HepG2 (cell line): ENCODE measurements at regions not wholly inside any gene's neighbourhood (a gene's known extent, or its start where the extent isn't known, plus 50 kb on each side); places are given as distances from the start of the nearest gene placed in this dataset.

Experiments used
- ATAC-seq: fragments of 200-7000 bp; cut with Tn5 transposase; 3 replicates; pipeline ENCODE4 v1.9.1; 2020; ENCODE audit warnings: mild to moderate bottlenecking, moderate library complexity
- BruUV-seq: library from RNA; stranded (reverse); fragments of 400-500 nt; replicated peaks from 2 replicates; lab custom pipeline; 2021; lab: Mats Ljungman, UMichigan
- CTCF ChIA-PET: fragments of 300-600 bp; formaldehyde crosslinking; extraction: SDS; loops from one replicate; lab custom pipeline; 2021; ENCODE audit warnings: low total read pairs, inconsistent platforms, low intra/inter-chr PET ratio; lab: Yijun Ruan, JAX
- POLR2A ChIA-PET: fragments of 350-600 bp; sonication (Branson Sonifier 250); formaldehyde crosslinking; loops from one replicate; lab custom pipeline; 2020; ENCODE audit warnings: antibody characterized with exemption, inconsistent platforms; lab: Yijun Ruan, JAX
- DNase-seq: peaks from one replicate; pipeline ENCODE4 v3.0.0-alpha.2; 2015; ENCODE audit warnings: low spot score
- FAIRE-seq: peaks from 3 replicates; lab custom pipeline; 2011; peaks lifted over from hg19 to GRCh38; lab: Jason Lieb, UNC
- H2AFZ ChIP-seq: one replicate; pipeline ENCODE4 v1.6.1; 2011; ENCODE audit warnings: low read length, inconsistent platforms
- H3K27ac ChIP-seq: fragments of 300-600 bp; 3 replicates; pipeline ENCODE4 v1.8.0; 2011; ENCODE audit warnings: mixed run types, mild to moderate bottlenecking, mixed read lengths, low read length, inconsistent platforms; ENCODE audit not compliant: insufficient read depth; ENCODE audit errors: extremely low read length
- H3K27me3 ChIP-seq, 2 experiments: fragments of 200-600 bp in 1 of 2; 2 replicates in 1 of 2; 3 replicates in 1 of 2; pipeline versions ENCODE4 v1.6.0 to v1.8.0; 2011; ENCODE audit warnings: low read length in 2 of 2, mild to moderate bottlenecking in 2 of 2, moderate library complexity in 2 of 2, inconsistent platforms in 1 of 2; ENCODE audit not compliant: insufficient read depth in 2 of 2, control insufficient read depth in 1 of 2
- H3K36me3 ChIP-seq, 2 experiments: fragments of 200-600 bp in 1 of 2; replicated peaks in 1 of 2; 2 replicates in 1 of 2; 3 replicates in 1 of 2; pipeline versions ENCODE4 v1.5.1 to v1.8.0; 2011; ENCODE audit warnings: low read length in 2 of 2, inconsistent platforms in 1 of 2; ENCODE audit not compliant: insufficient read depth in 2 of 2, control insufficient read depth in 1 of 2
- H3K4me1 ChIP-seq: 2 replicates; pipeline ENCODE4 v1.5.1; 2012; ENCODE audit warnings: low read length, inconsistent platforms; ENCODE audit not compliant: insufficient read depth
- H3K4me2 ChIP-seq: 2 replicates; pipeline ENCODE4 v1.6.0; 2011; ENCODE audit warnings: low read depth, low read length, inconsistent platforms
- H3K4me3 ChIP-seq, 3 experiments: fragments of 200-600 bp in 1 of 3; sonication (generic), shearing (Covaris generic) in 1 of 3; replicated peaks in 1 of 3; 2 replicates each; pipeline ENCODE4 v1.5.1; 2011 to 2016; ENCODE audit warnings: low read length in 3 of 3, inconsistent platforms in 2 of 3, low read depth in 2 of 3, mild to moderate bottlenecking in 2 of 3, control low read depth in 1 of 3, mixed read lengths in 1 of 3; ENCODE audit not compliant: insufficient read depth in 1 of 3
- H3K79me2 ChIP-seq: one replicate; pipeline ENCODE4 v1.6.1; 2011; ENCODE audit warnings: low read length, inconsistent platforms; ENCODE audit not compliant: insufficient read depth
- H3K9ac ChIP-seq: 2 replicates; pipeline ENCODE4 v1.6.0; 2011; ENCODE audit warnings: mild to moderate bottlenecking, low read depth, low read length, inconsistent platforms; ENCODE audit not compliant: insufficient read depth
- H3K9me3 ChIP-seq: 2 replicates; pipeline ENCODE4 v1.5.1; 2012; ENCODE audit warnings: mild to moderate bottlenecking, low read length
- H4K20me1 ChIP-seq: 2 replicates; pipeline ENCODE4 v1.6.0; 2011; ENCODE audit warnings: inconsistent platforms, mild to moderate bottlenecking, low read length, moderate library complexity; ENCODE audit not compliant: insufficient read depth
- ARNTL ChIP-seq: sonication (generic); formaldehyde crosslinking; IDR thresholded peaks from 2 replicates; pipeline ENCODE4 v1.4.0; 2020; ENCODE audit warnings: mild to moderate bottlenecking, missing genetic modification reagents
- ELF4 ChIP-seq: sonication (generic); formaldehyde crosslinking; IDR thresholded peaks from 2 replicates; pipeline ENCODE4 v1.5.0; 2020; ENCODE audit warnings: missing genetic modification reagents, mild to moderate bottlenecking, moderate library complexity, borderline replicate concordance
- GPBP1L1 ChIP-seq: sonication (generic); formaldehyde crosslinking; IDR thresholded peaks from 2 replicates; pipeline ENCODE4 v1.5.0; 2020; ENCODE audit warnings: mild to moderate bottlenecking, missing genetic modification reagents
- ISL2 ChIP-seq: sonication (generic); formaldehyde crosslinking; IDR thresholded peaks from 2 replicates; pipeline ENCODE4 v1.5.0; 2020; ENCODE audit warnings: missing genetic modification reagents
- NR2F1 ChIP-seq, 2 experiments: fragments of 450-650 bp in 1 of 2; formaldehyde crosslinking in 1 of 2; IDR thresholded peaks; 2 replicates each; pipeline versions ENCODE4 v1.5.0 to v1.6.1; 2016 to 2020; ENCODE audit warnings: mild to moderate bottlenecking in 1 of 2, missing compliant biosample characterization in 1 of 2, missing genetic modification reagents in 1 of 2, moderate library complexity in 1 of 2
- ONECUT2 ChIP-seq: sonication (generic); formaldehyde crosslinking; IDR thresholded peaks from 2 replicates; pipeline ENCODE4 v1.4.0; 2020; ENCODE audit warnings: missing genetic modification reagents
- PLRG1 ChIP-seq: fragments of 450-650 bp; conservative IDR thresholded peaks from 2 replicates; pipeline ENCODE4 v1.6.1; 2016
- SNRNP70 ChIP-seq: fragments of 200-400 bp; formaldehyde crosslinking; IDR thresholded peaks from 2 replicates; pipeline ENCODE4 v1.6.1; 2017; ENCODE audit warnings: mild to moderate bottlenecking, low read depth, low read length, moderate library complexity
- TCF7 ChIP-seq: sonication (generic); IDR thresholded peaks from 2 replicates; pipeline ENCODE4 v1.6.1; 2016; ENCODE audit warnings: antibody characterized with exemption, low read depth
- ZNF101 ChIP-seq: sonication (generic); formaldehyde crosslinking; IDR thresholded peaks from 2 replicates; pipeline ENCODE4 v1.4.0; 2020; ENCODE audit warnings: mild to moderate bottlenecking, low read depth, missing genetic modification reagents, borderline replicate concordance
- ZNF121 ChIP-seq: sonication (generic); formaldehyde crosslinking; IDR thresholded peaks from 2 replicates; pipeline ENCODE4 v1.5.0; 2020; ENCODE audit warnings: mild to moderate bottlenecking, missing genetic modification reagents
- ZNF180 ChIP-seq: sonication (generic); formaldehyde crosslinking; IDR thresholded peaks from 2 replicates; pipeline ENCODE4 v1.4.0; 2020; ENCODE audit warnings: low read depth, missing genetic modification reagents, borderline replicate concordance
- ZNF770 ChIP-seq: sonication (generic); formaldehyde crosslinking; IDR thresholded peaks from 2 replicates; pipeline ENCODE4 v1.5.0; 2020; ENCODE audit warnings: mild to moderate bottlenecking, missing genetic modification reagents
- WGBS: methylation state at CpG from one replicate; pipeline ENCODE4 v1.1.6; 2017; ENCODE audit warnings: low lambda C conversion rate; 5-methylcytosine and 5-hydroxymethylcytosine counted together
- in situ Hi-C: cut with HindIII; loops from 2 replicates; pipeline ENCODE4 v1.10.0; 2017; ENCODE audit warnings: low pct_unique_long_range_greater_than_20kb; ENCODE audit not compliant: extremely low pct_ligation_motif_present
- intact Hi-C: fragments of 100-400 bp; cut with micrococcal nuclease; formaldehyde crosslinking; loops from one replicate; pipeline ENCODE4 v1.10.0; 2022; ENCODE audit not compliant: unreplicated experiment

GRCh38 chr9:96167011-96167410, 135.0 kb downstream of the HSD17B3 start:
- peaks cover 23% of the 10 kb centered on the region for H3K4me1 ChIP-seq
- H3K36me3 ChIP-seq, result no peaks in the 10 kb centered on the region
- H3K4me3 ChIP-seq, result no peak overlapping the region
- H3K4me2 ChIP-seq, result no peak overlapping the region
- WGBS, result 71% methylated on average over 13 of the region's 15 CpGs
- ATAC-seq (no peak), DNase-seq (no peak), FAIRE-seq (no peak)
- ChIA-PET CTCF (no interaction called here), POLR2A (no interaction called here)
- H3K79me2 ChIP-seq, result no peaks in the 10 kb centered on the region
- in situ Hi-C loops (no loop called here), intact Hi-C loops (no loop called here)
- peaks cover 4 to 23% of the 10 kb centered on the region in 2 experiments; a peak in 3 of 5 replicates for H3K27me3 ChIP-seq
- H3K27ac ChIP-seq, result no peak overlapping the region
- no peak for TF ChIP-seq ZNF101 (CRISPR knock-in tag)
- TF ChIP-seq ZNF121 (CRISPR knock-in tag), result no peak
- no peak for TF ChIP-seq TCF7
- TF ChIP-seq GPBP1L1 (CRISPR knock-in tag), result no peak
- TF ChIP-seq ZNF180 (CRISPR knock-in tag), result no peak
- TF ChIP-seq ISL2 (CRISPR knock-in tag), result no peak
- no peak for TF ChIP-seq SNRNP70
- TF ChIP-seq ONECUT2 (CRISPR knock-in tag), result no peak
- TF ChIP-seq ZNF770, result no peak
- no peak for TF ChIP-seq ELF4 (CRISPR knock-in tag)
- no peak for TF ChIP-seq PLRG1
- TF ChIP-seq ARNTL, result no peak
- TF ChIP-seq NR2F1 (CRISPR knock-in tag; IDR thresholded peaks at IDR 0.05), result no peak
- no peak overlapping the region for H2AFZ ChIP-seq
- H4K20me1 ChIP-seq, result no peaks in the 10 kb centered on the region
- H3K9ac ChIP-seq, result no peak overlapping the region
- BruUV-seq, result no TSS peak
- H3K9me3 ChIP-seq, result no peaks in the 10 kb centered on the region
